HFFc6 (cell line): ENCODE measurements at regions not wholly inside any gene's neighbourhood (a gene's known extent, or its start where the extent isn't known, plus 50 kb on each side); places are given as distances from the start of the nearest gene placed in this dataset.

Experiments used
- DNase-seq: peaks from one replicate; pipeline ENCODE4 v3.0.0-alpha.2; 2018
- H3K27ac Mint-ChIP-seq: 2 replicates; pipeline ENCODE4 v1.8.0; 2020; ENCODE audit warnings: mild to moderate bottlenecking, mixed read lengths
- H3K27me3 Mint-ChIP-seq: 2 replicates; pipeline ENCODE4 v1.8.0; 2021; ENCODE audit warnings: mild to moderate bottlenecking, moderate library complexity, mixed read lengths; ENCODE audit not compliant: insufficient read depth
- H3K36me3 Mint-ChIP-seq: 2 replicates; pipeline ENCODE4 v1.8.0; 2021; ENCODE audit warnings: low read depth, mixed read lengths
- H3K4me1 Mint-ChIP-seq: 2 replicates; pipeline ENCODE4 v1.8.0; 2020; ENCODE audit warnings: low read depth, mixed read lengths
- H3K4me3 Mint-ChIP-seq: 2 replicates; pipeline ENCODE4 v1.8.0; 2020; ENCODE audit warnings: mild to moderate bottlenecking, moderate library complexity, mixed read lengths
- H3K9me3 Mint-ChIP-seq: 2 replicates; pipeline ENCODE4 v1.8.0; 2020; ENCODE audit warnings: mild to moderate bottlenecking, mixed read lengths
- TF ChIP-seq, protein P1 (sequence below): fragments of 200-600 bp; sonication (generic); IDR thresholded peaks from 2 replicates; pipeline ENCODE4 v1.5.0; 2021; ENCODE audit warnings: antibody characterized with exemption, mild to moderate bottlenecking

DNA sequence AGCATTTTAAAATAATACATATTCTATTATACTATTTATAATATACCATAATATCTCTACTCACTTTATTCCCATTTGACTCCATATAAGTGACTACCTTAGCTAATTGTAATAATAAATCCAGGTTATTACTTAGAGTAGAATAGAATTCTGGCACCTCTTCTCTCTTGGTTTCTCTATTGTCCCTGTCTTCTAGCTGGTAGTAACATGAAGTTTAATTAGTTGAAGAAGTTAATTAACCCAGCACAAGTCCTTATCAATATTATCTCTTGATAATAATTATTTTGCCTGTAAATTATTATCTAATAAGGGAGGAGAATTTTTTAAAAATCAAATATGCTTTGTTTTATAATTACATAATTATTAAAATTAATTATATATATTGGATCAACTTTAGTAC, 1571.2 kb upstream of the PRR20A start:
- Mint-ChIP-seq H3K9me3 (peaks cover 8% of the 10 kb centered on the region), H3K4me3 (no peak overlapping the region), H3K4me1 (no peaks in the 10 kb centered on the region), H3K27me3 (no peaks in the 10 kb centered on the region), H3K27ac (no peak overlapping the region), H3K36me3 (no peaks in the 10 kb centered on the region)
- DNase-seq = no peak
- TF ChIP-seq, protein P1, sequence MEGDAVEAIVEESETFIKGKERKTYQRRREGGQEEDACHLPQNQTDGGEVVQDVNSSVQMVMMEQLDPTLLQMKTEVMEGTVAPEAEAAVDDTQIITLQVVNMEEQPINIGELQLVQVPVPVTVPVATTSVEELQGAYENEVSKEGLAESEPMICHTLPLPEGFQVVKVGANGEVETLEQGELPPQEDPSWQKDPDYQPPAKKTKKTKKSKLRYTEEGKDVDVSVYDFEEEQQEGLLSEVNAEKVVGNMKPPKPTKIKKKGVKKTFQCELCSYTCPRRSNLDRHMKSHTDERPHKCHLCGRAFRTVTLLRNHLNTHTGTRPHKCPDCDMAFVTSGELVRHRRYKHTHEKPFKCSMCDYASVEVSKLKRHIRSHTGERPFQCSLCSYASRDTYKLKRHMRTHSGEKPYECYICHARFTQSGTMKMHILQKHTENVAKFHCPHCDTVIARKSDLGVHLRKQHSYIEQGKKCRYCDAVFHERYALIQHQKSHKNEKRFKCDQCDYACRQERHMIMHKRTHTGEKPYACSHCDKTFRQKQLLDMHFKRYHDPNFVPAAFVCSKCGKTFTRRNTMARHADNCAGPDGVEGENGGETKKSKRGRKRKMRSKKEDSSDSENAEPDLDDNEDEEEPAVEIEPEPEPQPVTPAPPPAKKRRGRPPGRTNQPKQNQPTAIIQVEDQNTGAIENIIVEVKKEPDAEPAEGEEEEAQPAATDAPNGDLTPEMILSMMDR = no peak

DNA sequence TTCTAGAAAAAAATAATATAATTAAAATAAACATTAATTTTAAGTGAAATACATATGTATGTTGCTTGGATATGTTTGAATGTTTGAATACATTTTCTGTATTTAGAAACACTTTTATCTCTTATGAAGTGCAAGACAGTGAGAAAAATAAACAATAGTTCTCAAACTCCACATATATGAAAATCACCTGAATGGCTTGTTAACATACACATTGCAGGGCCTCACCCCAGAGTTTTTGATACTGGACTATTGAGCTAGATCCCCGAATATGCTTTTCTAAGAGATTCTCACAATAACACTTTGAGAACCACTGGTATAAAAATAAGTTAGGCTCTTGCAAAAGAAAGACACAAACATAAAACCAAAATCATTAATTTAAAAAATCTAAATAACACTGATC, 1570.3 kb upstream of the PRR20A start:
- no peaks in the 10 kb centered on the region for H3K36me3 Mint-ChIP-seq
- no peaks in the 10 kb centered on the region for H3K4me1 Mint-ChIP-seq
- H3K27me3 Mint-ChIP-seq = no peaks in the 10 kb centered on the region
- peaks cover 8% of the 10 kb centered on the region for H3K9me3 Mint-ChIP-seq
- H3K27ac Mint-ChIP-seq = no peak overlapping the region
- TF ChIP-seq, protein P1 = no peak
- DNase-seq = no peak
- H3K4me3 Mint-ChIP-seq = no peak overlapping the region

DNA sequence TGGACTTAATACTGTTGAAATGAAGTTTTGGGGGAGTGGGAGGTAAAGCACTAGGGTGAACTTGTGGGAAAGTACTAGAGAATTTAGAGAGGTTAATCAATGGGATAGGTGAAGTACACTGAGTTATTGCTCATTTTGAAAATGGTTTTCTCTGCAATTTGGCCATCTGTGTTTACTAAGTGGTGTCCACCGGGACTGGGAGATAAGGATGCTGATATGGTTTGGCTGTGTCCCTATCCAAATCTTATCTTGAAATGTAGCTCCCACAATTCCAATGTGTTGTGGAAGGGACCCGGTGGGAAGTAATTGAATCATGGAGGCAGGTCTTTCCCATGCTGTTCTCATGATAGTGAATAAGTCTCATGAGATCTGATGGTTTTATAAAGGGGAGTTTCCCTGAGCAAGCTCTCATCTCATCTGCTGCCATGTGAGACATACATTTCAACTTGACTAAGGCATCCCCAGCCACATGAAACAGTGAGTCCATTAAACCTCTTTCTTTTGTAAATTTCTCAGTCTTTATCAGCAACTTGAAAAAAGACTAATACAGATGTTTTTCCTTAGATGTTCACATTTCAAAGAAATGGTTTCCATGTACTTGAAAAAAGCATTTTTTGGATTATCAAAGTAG, 1569.4 kb upstream of the PRR20A start:
- no peaks in the 10 kb centered on the region for H3K36me3 Mint-ChIP-seq
- TF ChIP-seq, protein P1 = no peak
- H3K4me3 Mint-ChIP-seq = no peak overlapping the region

DNA sequence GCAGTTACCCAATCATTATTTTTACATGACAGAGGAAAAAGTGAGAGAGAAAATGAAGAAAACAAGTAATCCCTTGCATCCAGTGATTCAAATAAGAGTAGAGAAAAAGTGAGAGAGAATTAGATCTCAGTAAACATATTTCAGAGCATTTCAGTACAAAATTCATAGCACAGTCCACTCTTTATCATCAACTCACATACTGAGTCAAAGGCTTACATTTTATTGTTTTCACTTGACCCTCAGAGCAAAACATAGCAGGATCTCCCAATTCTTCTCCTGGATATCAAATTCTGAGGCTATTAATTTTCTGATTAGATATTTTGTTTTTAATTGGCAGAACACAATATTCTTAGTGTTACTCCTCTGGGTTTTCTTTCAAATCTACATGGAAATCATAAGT, 1568.3 kb upstream of the PRR20A start:
- DNase-seq = no peak
- no peaks in the 10 kb centered on the region; the same call in 1 of the 2 replicates for H3K27me3 Mint-ChIP-seq
- no peaks in the 10 kb centered on the region for H3K4me1 Mint-ChIP-seq
- TF ChIP-seq, protein P1 = no peak
- no peak overlapping the region for H3K27ac Mint-ChIP-seq
- H3K4me3 Mint-ChIP-seq = no peak overlapping the region
- H3K36me3 Mint-ChIP-seq = no peaks in the 10 kb centered on the region
- H3K9me3 Mint-ChIP-seq = peaks cover 20% of the 10 kb centered on the region

More for the DNA sequence above, 1569.4 kb upstream of the PRR20A start:
- Mint-ChIP-seq H3K27ac (no peak overlapping the region), H3K9me3 (peaks cover 14% of the 10 kb centered on the region), H3K4me1 (no peaks in the 10 kb centered on the region), H3K27me3 (no peaks in the 10 kb centered on the region; the same call in 1 of the 2 replicates)
- no peak for DNase-seq

DNA sequence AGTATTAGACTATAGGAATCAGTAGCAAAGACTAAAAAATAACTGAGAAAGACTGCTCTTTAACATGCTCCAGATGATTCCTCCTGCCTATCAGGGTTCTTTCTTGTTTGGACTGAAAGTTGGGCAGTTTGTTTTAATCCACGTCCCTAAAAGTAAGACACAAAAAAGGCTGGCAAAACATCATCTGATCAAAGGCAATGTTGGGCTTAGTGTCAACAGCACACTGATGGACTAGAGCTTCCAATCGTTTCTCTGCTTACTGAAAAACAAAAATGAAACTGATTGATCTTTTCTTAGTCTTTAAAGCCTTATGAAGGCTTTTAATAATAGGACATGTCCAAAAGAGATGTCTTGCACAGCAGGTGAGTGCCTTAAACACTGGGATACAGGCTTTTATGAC, 1567.9 kb upstream of the PRR20A start:
- TF ChIP-seq, protein P1 = no peak
- no peaks in the 10 kb centered on the region; the same call in 1 of the 2 replicates for H3K27me3 Mint-ChIP-seq
- DNase-seq = no peak
- peaks cover 25% of the 10 kb centered on the region for H3K9me3 Mint-ChIP-seq
- H3K4me3 Mint-ChIP-seq = no peak overlapping the region
- H3K4me1 Mint-ChIP-seq = no peaks in the 10 kb centered on the region
- H3K36me3 Mint-ChIP-seq = no peaks in the 10 kb centered on the region
- H3K27ac Mint-ChIP-seq = no peak overlapping the region

DNA sequence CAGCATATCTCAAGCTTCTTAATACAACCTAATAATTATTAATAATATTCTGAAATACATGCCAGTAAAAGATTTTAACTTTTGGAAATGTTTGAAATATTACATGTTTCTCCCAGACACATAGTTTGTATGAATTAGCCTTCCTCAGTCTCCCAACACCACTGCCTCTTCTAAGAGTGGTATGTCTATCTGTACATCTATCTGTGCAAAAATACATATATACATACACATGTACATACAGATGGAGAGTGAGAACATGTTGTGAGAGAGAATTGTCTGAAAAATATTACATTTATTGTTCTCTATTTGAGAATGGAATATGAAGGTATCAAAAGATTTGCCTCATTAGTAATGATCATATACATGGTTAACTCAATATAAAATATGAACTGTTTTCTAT, 1567.2 kb upstream of the PRR20A start:
- Mint-ChIP-seq H3K4me1 (no peaks in the 10 kb centered on the region), H3K27me3 (no peaks in the 10 kb centered on the region; the same call in 1 of the 2 replicates), H3K27ac (no peak overlapping the region), H3K36me3 (no peaks in the 10 kb centered on the region), H3K4me3 (no peak overlapping the region), H3K9me3 (peaks cover 29% of the 10 kb centered on the region)
- TF ChIP-seq, protein P1 = no peak
- DNase-seq = no peak
